WI38 (cell line): ENCODE measurements at regions not wholly inside any gene's neighbourhood (a gene's known extent, or its start where the extent isn't known, plus 50 kb on each side); places are given as distances from the start of the nearest gene placed in this dataset.

Source experiments
- H3K4me3 ChIP-seq: 2 replicates; pipeline ENCODE4 v1.5.1; 2011; ENCODE audit warnings: low read depth, mild to moderate bottlenecking, control low read depth, low read length
- CTCF ChIP-seq: IDR thresholded peaks from 2 replicates; pipeline ENCODE4 v1.5.1; 2012; ENCODE audit warnings: low read depth, mild to moderate bottlenecking, control low read depth, low read length

- no peak for TF ChIP-seq CTCF
- no peak overlapping the region for H3K4me3 ChIP-seq
Observed at GRCh38 chr6:155580904-155581303, 125.3 kb upstream of the NOX3 start.

GRCh38 chr6:155578251-155578650 lies 122.6 kb upstream of the NOX3 start:
- H3K4me3 ChIP-seq, result no peak overlapping the region
- TF ChIP-seq CTCF, result no peak

GRCh38 chr6:155561966-155562364 lies 106.3 kb upstream of the NOX3 start:
- no peak for TF ChIP-seq CTCF

GRCh38 chr6:155561257-155561965 lies 105.8 kb upstream of the NOX3 start:
- TF ChIP-seq CTCF, result no peak
- no peak overlapping the region for H3K4me3 ChIP-seq

More at GRCh38 chr6:155561966-155562364, 106.3 kb upstream of the NOX3 start:
- no peak overlapping the region for H3K4me3 ChIP-seq

- TF ChIP-seq CTCF, result no peak
- H3K4me3 ChIP-seq, result no peak overlapping the region
Observed at GRCh38 chr6:155549928-155550327, 94.3 kb upstream of the NOX3 start.

- H3K4me3 ChIP-seq, result no peak overlapping the region
- TF ChIP-seq CTCF, result no peak
Observed at GRCh38 chr6:155549028-155549798, 93.6 kb upstream of the NOX3 start.

GRCh38 chr6:155548576-155548975 lies 92.9 kb upstream of the NOX3 start:
- TF ChIP-seq CTCF, result no peak
- H3K4me3 ChIP-seq, result no peak overlapping the region
